Peyer's patch (tissue), 4 donors: ENCODE measurements at regions not wholly inside any gene's neighbourhood (a gene's known extent, or its start where the extent isn't known, plus 50 kb on each side); places are given as distances from the start of the nearest gene placed in this dataset.

Experiments
- DNase-seq, 3 donors: peaks; one replicate each; pipeline ENCODE4 v3.0.0-alpha.2; 2017 to 2019
- H3K27ac ChIP-seq, 4 donors: fragments of 200-600 bp; sonication (generic); one replicate each; pipeline ENCODE4 v1.5.1; 2016 to 2019
- H3K27me3 ChIP-seq, 2 donors: fragments of 200-600 bp; sonication (generic); one replicate each; pipeline ENCODE4 v1.5.1; 2019
- H3K36me3 ChIP-seq, 3 donors: fragments of 200-600 bp; sonication (generic); one replicate each; pipeline ENCODE4 v1.5.1; 2016 to 2019
- H3K4me1 ChIP-seq, 4 donors: fragments of 200-600 bp; sonication (generic); one replicate each; pipeline ENCODE4 v1.5.1; 2016 to 2019
- H3K4me3 ChIP-seq, 4 donors: fragments of 200-600 bp; sonication (generic); 1 replicate in 3 of 4; 2 replicates in 1 of 4; pipeline ENCODE4 v1.5.1; 2016 to 2019; ENCODE audit warnings: mild to moderate bottlenecking in 1 of 4
- H3K9me3 ChIP-seq, 4 donors: fragments of 200-600 bp; sonication (generic); one replicate each; pipeline ENCODE4 v1.5.1; 2016 to 2019; ENCODE audit warnings: mild to moderate bottlenecking in 1 of 4
- POLR2A ChIP-seq, 2 donors: fragments of 450-650 bp; IDR thresholded peaks; one replicate each; pipeline ENCODE4 v1.5.1; 2017; ENCODE audit warnings: antibody characterized with exemption in 2 of 2, mild to moderate bottlenecking in 2 of 2, moderate library complexity in 2 of 2
- TF ChIP-seq, protein P1 (sequence below), 6 experiments: fragments of 450-650 bp in 4 of 6; fragments of 200-600 bp in 2 of 6; sonication (generic) in 1 of 6; IDR thresholded peaks; one replicate each; pipeline ENCODE4 v1.5.1; 2017 to 2019; ENCODE audit warnings: antibody characterized with exemption in 6 of 6, mild to moderate bottlenecking in 3 of 6, moderate library complexity in 1 of 6

DNA sequence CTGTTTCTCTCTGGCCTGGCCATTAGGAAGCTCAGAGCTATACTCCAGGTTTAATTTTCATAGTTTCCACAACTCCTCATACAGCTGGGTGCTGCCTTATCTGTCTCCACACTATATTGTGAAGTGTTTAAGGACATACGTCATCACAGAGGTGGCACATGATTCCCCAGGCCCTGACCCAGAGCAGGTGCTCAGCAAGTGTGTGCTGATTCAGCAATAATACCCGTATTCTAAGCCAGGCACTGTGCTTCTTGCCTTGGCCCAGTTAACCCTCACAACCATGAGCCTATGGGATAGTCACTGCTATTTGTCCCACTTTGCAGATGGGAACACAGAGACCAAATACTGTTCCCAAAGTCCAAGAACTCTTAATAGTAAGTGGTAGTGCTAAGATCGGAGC lies 93.5 kb upstream of the SMIM23 start:
- Histone ChIP-seq H3K4me1 (no peaks in the 10 kb centered on the region), H3K9me3 (no peaks in the 10 kb centered on the region), H3K27me3 (no peaks in the 10 kb centered on the region), H3K36me3 (no peaks in the 10 kb centered on the region), H3K27ac (no peak overlapping the region), H3K4me3 (no peak overlapping the region)
- TF ChIP-seq, protein P1, sequence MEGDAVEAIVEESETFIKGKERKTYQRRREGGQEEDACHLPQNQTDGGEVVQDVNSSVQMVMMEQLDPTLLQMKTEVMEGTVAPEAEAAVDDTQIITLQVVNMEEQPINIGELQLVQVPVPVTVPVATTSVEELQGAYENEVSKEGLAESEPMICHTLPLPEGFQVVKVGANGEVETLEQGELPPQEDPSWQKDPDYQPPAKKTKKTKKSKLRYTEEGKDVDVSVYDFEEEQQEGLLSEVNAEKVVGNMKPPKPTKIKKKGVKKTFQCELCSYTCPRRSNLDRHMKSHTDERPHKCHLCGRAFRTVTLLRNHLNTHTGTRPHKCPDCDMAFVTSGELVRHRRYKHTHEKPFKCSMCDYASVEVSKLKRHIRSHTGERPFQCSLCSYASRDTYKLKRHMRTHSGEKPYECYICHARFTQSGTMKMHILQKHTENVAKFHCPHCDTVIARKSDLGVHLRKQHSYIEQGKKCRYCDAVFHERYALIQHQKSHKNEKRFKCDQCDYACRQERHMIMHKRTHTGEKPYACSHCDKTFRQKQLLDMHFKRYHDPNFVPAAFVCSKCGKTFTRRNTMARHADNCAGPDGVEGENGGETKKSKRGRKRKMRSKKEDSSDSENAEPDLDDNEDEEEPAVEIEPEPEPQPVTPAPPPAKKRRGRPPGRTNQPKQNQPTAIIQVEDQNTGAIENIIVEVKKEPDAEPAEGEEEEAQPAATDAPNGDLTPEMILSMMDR (IDR thresholded peaks at IDR 0.05), result no peak
- TF ChIP-seq POLR2A (IDR thresholded peaks at IDR 0.05), result no peak
- DNase-seq, result no peak

DNA sequence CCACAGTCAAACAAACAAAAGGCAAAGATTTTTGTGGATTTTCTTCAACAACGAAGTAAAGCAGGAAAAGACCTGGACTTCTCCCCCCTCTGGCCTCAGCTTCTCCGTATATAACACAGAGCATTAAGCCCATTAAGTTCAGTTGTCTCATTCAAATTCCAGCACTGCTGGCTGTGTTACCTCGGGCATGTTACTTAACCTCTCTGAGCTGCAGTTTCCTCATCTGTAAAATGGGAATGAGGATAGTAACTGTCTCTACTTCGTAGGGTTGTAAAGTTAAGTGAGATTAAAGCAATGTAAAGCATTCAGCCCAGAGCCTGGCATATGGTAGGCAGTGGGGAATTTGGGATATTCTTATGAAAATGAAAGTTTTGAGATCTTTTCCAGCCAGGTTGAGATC lies 92.7 kb upstream of the SMIM23 start:
- TF ChIP-seq, protein P1 (IDR thresholded peaks at IDR 0.05), result no peak
- no peak for TF ChIP-seq POLR2A (IDR thresholded peaks at IDR 0.05)

DNA sequence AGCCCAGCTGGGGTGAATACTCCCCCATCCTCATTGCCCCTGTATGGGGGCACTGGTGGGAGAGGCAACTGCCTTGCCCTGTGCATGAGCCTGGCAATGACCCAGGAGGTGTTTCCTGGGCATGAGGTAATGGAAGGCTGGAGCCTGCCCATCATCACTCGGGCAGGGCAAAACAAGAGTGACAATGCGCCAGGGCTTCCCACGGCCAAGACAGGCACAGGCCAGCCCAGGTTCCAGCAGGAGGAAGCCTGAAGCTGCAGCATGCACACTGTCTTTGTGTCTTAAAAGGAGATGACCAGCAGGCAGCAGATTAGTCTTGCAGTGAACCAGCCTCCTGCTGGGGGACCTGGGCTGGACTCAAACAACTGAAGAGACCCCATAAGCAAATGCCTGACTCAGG lies 92.2 kb upstream of the SMIM23 start:
- H3K27ac ChIP-seq, result no peak overlapping the region
- H3K27me3 ChIP-seq, result no peaks in the 10 kb centered on the region
- H3K36me3 ChIP-seq, result no peaks in the 10 kb centered on the region
- TF ChIP-seq, protein P1 (IDR thresholded peaks at IDR 0.05), result no peak
- TF ChIP-seq POLR2A (IDR thresholded peaks at IDR 0.05), result no peak
- no peak overlapping the region for H3K4me3 ChIP-seq
- H3K9me3 ChIP-seq, result no peaks in the 10 kb centered on the region
- H3K4me1 ChIP-seq, result no peaks in the 10 kb centered on the region
- DNase-seq, result no peak

More for the DNA sequence above, 92.7 kb upstream of the SMIM23 start:
- H3K27me3 ChIP-seq, result no peaks in the 10 kb centered on the region
- H3K4me1 ChIP-seq, result no peaks in the 10 kb centered on the region
- no peak for DNase-seq
- H3K9me3 ChIP-seq, result no peaks in the 10 kb centered on the region
- H3K4me3 ChIP-seq, result no peak overlapping the region
- H3K36me3 ChIP-seq, result no peaks in the 10 kb centered on the region
- H3K27ac ChIP-seq, result no peak overlapping the region

DNA sequence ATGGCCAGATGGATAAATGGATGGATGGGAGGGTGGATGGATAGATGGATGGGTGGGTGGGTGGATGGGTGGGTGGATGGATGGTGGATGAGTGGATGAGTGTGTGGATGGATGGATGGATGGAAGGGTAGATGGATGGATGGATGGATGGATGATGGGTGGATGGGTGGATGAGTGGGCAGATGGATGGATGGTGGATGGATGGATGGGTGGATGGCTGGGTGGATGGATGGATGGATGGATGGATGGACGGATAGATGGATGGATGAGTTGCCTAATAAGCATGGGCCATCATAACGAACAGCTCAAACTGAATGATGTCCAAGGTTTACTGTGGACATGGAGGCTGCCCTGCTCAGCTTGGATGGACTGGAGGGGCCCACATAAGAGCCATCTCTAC lies 89.8 kb upstream of the SMIM23 start:
- no peak for TF ChIP-seq POLR2A (IDR thresholded peaks at IDR 0.05)
- TF ChIP-seq, protein P1 (IDR thresholded peaks at IDR 0.05), result no peak
- no peak for DNase-seq
- Histone ChIP-seq H3K9me3 (no peaks in the 10 kb centered on the region), H3K4me1 (no peaks in the 10 kb centered on the region), H3K27me3 (no peaks in the 10 kb centered on the region), H3K4me3 (no peak overlapping the region), H3K27ac (no peak overlapping the region), H3K36me3 (no peaks in the 10 kb centered on the region)

DNA sequence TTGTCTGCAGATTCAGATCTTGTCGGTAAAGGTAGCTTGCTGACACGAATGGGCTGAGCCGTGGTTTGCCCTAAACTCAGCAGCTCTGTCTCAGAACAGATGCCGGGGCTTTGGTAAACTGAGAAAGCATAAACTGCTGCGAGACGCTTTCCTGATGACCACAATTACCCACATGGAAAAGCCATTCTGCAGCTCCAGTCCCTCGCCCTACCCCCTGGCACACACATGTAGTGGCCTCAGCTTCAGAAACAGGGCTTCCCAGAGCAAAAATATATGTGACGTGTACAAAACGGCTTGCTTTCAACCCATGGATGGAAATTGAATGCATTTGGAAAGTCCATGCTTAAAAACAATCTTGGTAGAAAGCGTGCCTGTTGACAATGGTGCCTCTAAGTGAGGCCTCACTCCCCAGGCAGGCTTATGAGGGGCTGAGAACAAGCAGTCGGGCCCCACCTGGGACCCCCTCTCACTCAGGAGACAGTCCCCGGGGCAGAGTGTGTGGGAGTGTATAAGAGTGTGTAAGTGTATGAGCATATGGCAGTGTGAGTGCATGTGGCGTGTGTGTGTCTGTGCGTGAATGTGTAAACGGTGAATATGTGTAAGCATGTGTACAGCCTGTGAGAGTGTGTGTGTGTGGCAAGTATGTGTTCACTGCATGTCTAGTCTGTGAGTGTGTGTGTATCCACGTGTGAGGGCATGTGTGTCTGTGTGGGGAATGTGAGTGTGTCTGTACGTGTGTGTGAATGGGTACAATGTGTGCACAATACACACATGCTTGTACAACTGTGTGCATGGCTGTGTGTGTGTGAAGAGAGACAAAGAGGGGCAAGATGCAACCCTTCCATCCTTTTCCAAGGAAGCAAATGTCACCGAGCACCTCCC lies 88.2 kb upstream of the SMIM23 start:
- Histone ChIP-seq H3K36me3 (no peaks in the 10 kb centered on the region), H3K4me3 (no peak overlapping the region), H3K4me1 (no peaks in the 10 kb centered on the region), H3K27me3 (no peaks in the 10 kb centered on the region), H3K27ac (no peak overlapping the region), H3K9me3 (no peaks in the 10 kb centered on the region)
- no peak for DNase-seq
- TF ChIP-seq, protein P1 (IDR thresholded peaks at IDR 0.05), result no peak
- no peak for TF ChIP-seq POLR2A (IDR thresholded peaks at IDR 0.05)
